ENCODE measurements at regions not wholly inside any gene's neighbourhood (a gene's known extent, or its start where the extent isn't known, plus 50 kb on each side); places are given as distances from the start of the nearest gene placed in this dataset.
"Not testable (repeated sequence)": the region's sequence is repeated elsewhere in the genome, so short reads cannot be mapped to it uniquely, and the experiment has no call there.

- no peak for DNase-seq (ENCODE audit: low spot score in 2 of 2)
- intact Hi-C loops (cut with DNase I; ENCODE audit: low total_unique reads): no loop called here
- TF ChIP-seq POLR2A (IDR thresholded peaks at IDR 0.05) (no peak), CTCF (IDR thresholded peaks at IDR 0.05) (no peak)
- H3K4me3 ChIP-seq (ENCODE audit: low read depth, poor library complexity, severe bottlenecking): no peak overlapping the region
- WGBS, 2 donors: 97 to 100% methylated on average over 3 of the region's 3 CpGs
Observed at GRCh38 chr2:5022061-5022460, 670.1 kb upstream of the SOX11 start.

- peak in 1 of 3 donors; percentile 17 for TF ChIP-seq CTCF (IDR thresholded peaks at IDR 0.05)
- H3K4me3 ChIP-seq (ENCODE audit: low read depth, poor library complexity, severe bottlenecking); intact Hi-C loops (cut with DNase I; ENCODE audit: low total_unique reads); DNase-seq (ENCODE audit: low spot score in 2 of 2): not testable (repeated sequence)
Observed at GRCh38 chr2:5022708-5023635, 669.2 kb upstream of the SOX11 start.

- no peak for DNase-seq (ENCODE audit: low spot score in 2 of 2)
- TF ChIP-seq CTCF (IDR thresholded peaks at IDR 0.05) (no peak), POLR2A (IDR thresholded peaks at IDR 0.05) (no peak)
- 85 to 93% methylated on average over 9 of the region's 9 CpGs for WGBS, 2 donors
- intact Hi-C loops (cut with DNase I; ENCODE audit: low total_unique reads): loop anchor here (5.0 kb wide), 1 partner anchor 1121 kb away; no protein-coding TSS in a partner anchor
- no peak overlapping the region for H3K4me3 ChIP-seq (ENCODE audit: low read depth, poor library complexity, severe bottlenecking)
Observed at GRCh38 chr2:5026571-5027234, 665.5 kb upstream of the SOX11 start.

- DNase-seq (ENCODE audit: low spot score in 2 of 2): no peak
- intact Hi-C loops (cut with DNase I; ENCODE audit: low total_unique reads): no loop called here
- WGBS, 2 donors: 86 to 87% methylated on average over 6 of the region's 6 CpGs
- no peak overlapping the region for H3K4me3 ChIP-seq (ENCODE audit: low read depth, poor library complexity, severe bottlenecking)
- no peak for TF ChIP-seq CTCF (IDR thresholded peaks at IDR 0.05)
- no peak for TF ChIP-seq POLR2A (IDR thresholded peaks at IDR 0.05)
Observed at GRCh38 chr2:5035057-5035488, 657.1 kb upstream of the SOX11 start.

GRCh38 chr2:5036256-5036655, 655.9 kb upstream of the SOX11 start:
- intact Hi-C loops (cut with DNase I; ENCODE audit: low total_unique reads): no loop called here
- DNase-seq (ENCODE audit: low spot score in 2 of 2): no peak
- TF ChIP-seq CTCF (IDR thresholded peaks at IDR 0.05): no peak
- no peak for TF ChIP-seq POLR2A (IDR thresholded peaks at IDR 0.05)
- no peak overlapping the region for H3K4me3 ChIP-seq (ENCODE audit: low read depth, poor library complexity, severe bottlenecking)
- 58 to 65% methylated on average over 4 of the region's 4 CpGs for WGBS, 2 donors

Measured in lower leg skin (tissue), 4 donors.